Esophagus squamous epithelium (tissue), 5 donors: ENCODE measurements at regions not wholly inside any gene's neighbourhood (a gene's known extent, or its start where the extent isn't known, plus 50 kb on each side); places are given as distances from the start of the nearest gene placed in this dataset.

ENCODE experiments used
- DNase-seq: peaks from one replicate; lab custom pipeline; 2025; lab: John Stamatoyannopoulos, UW
- H3K27ac ChIP-seq, 4 donors: fragments of 200-600 bp; sonication (generic); one replicate each; pipeline ENCODE4 v1.5.1; 2016 to 2019; ENCODE audit warnings: mild to moderate bottlenecking in 1 of 4
- H3K27me3 ChIP-seq, 4 donors: fragments of 200-600 bp; sonication (generic); 1 replicate in 3 of 4; 2 replicates in 1 of 4; pipeline versions ENCODE4 v1.5.1 to v1.6.0; 2017 to 2021; ENCODE audit warnings: antibody characterized with exemption in 1 of 4
- H3K36me3 ChIP-seq, 3 donors: fragments of 200-600 bp; sonication (generic); one replicate each; pipeline ENCODE4 v1.5.1; 2016 to 2019
- H3K4me1 ChIP-seq, 3 donors: fragments of 200-600 bp; sonication (generic); one replicate each; pipeline ENCODE4 v1.5.1; 2017 to 2019
- H3K4me3 ChIP-seq, 4 donors: fragments of 200-600 bp; sonication (generic); 1 replicate in 3 of 4; 2 replicates in 1 of 4; pipeline ENCODE4 v1.5.1; 2016 to 2019; ENCODE audit warnings: mild to moderate bottlenecking in 2 of 4, moderate library complexity in 1 of 4
- H3K9me3 ChIP-seq, 3 donors: fragments of 200-600 bp; sonication (generic); one replicate each; pipeline ENCODE4 v1.5.1; 2016 to 2019
- CTCF ChIP-seq, 6 experiments: fragments of 450-650 bp in 4 of 6; fragments of 200-600 bp in 2 of 6; sonication (generic) in 2 of 6; IDR thresholded peaks; one replicate each; pipeline ENCODE4 v1.5.1; 2016 to 2019; ENCODE audit warnings: antibody characterized with exemption in 6 of 6, mild to moderate bottlenecking in 4 of 6, moderate library complexity in 4 of 6
- POLR2A ChIP-seq, 4 donors: fragments of 450-650 bp; IDR thresholded peaks; one replicate each; pipeline ENCODE4 v1.6.1; 2017; ENCODE audit warnings: antibody characterized with exemption in 4 of 4, mild to moderate bottlenecking in 4 of 4, moderate library complexity in 3 of 4
- WGBS, 2 donors: methylation state at CpG; one replicate each; pipeline ENCODE4 v1.1.5; 2018; 5-methylcytosine and 5-hydroxymethylcytosine counted together
- intact Hi-C: fragments of 100-400 bp; cut with DNase I; formaldehyde crosslinking; loops from one replicate; pipeline ENCODE4 v1.15.0; 2022
- donor health status: DM: yes; HTN: yes; CAD: no.

- 65 to 67% methylated on average over 1 of the region's 1 CpG for WGBS, 2 donors
- Histone ChIP-seq H3K27ac (no peak overlapping the region), H3K4me3 (no peak overlapping the region), H3K27me3 (no peaks in the 10 kb centered on the region), H3K4me1 (no peaks in the 10 kb centered on the region), H3K9me3 (no peaks in the 10 kb centered on the region), H3K36me3 (no peaks in the 10 kb centered on the region)
- DNase-seq, result no peak
- TF ChIP-seq CTCF (IDR thresholded peaks at IDR 0.05) (no peak), POLR2A (IDR thresholded peaks at IDR 0.05) (no peak)
- intact Hi-C loops, result no loop called here
Measured at GRCh38 chr13:103328899-103329298, 262.7 kb upstream of the SLC10A2 start.

DNA sequence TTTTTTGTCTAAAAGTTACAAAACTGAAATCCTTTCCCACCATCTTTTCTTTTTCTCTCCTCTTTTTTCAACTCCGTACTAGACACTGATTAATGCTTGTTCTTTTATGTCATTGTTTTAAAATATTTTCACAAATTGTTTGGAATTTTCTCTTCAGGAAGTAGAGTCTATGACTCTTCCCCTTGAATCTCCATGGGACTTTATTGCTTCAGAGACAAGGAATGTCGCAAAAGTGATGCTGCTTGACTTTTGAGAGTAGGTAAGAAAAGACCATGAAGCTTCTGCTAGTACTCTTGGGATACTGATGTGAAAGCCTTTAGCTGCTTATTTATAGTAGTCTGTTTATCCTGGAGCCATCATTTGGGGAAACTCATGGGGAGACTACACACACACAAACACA is 260.1 kb upstream of the SLC10A2 start:
- WGBS, 2 donors, result 71 to 81% methylated on average over 2 of the region's 2 CpGs
- H3K4me1 ChIP-seq, result no peaks in the 10 kb centered on the region
- H3K4me3 ChIP-seq, result no peak overlapping the region
- intact Hi-C loops, result no loop called here
- no peaks in the 10 kb centered on the region for H3K36me3 ChIP-seq
- no peaks in the 10 kb centered on the region for H3K27me3 ChIP-seq
- TF ChIP-seq POLR2A (IDR thresholded peaks at IDR 0.05) (no peak), CTCF (IDR thresholded peaks at IDR 0.05) (no peak)
- no peak overlapping the region for H3K27ac ChIP-seq
- no peak for DNase-seq
- H3K9me3 ChIP-seq, result no peaks in the 10 kb centered on the region

DNA sequence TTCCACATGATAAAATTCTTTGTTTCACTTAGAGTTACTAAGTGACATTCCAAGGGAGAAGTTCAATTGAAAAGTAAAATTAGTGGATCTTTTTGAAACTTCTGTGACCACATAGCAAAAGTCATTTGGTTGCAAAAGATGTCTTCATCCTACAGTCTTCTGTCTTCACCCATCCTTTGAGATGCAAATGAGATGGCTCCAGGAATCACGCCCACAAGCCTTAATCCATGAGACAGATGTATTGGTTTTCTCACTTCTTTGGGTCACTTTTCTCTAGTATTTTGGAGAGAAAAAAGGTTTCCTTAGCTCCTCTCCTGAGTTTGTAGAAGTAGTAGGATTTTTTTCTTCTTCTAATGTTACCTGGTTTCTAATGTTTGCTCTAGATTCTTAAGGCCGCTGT is 259.5 kb upstream of the SLC10A2 start:
- no peak for DNase-seq
- intact Hi-C loops, result no loop called here
- 67 to 75% methylated on average over 2 of the region's 2 CpGs for WGBS, 2 donors

DNA sequence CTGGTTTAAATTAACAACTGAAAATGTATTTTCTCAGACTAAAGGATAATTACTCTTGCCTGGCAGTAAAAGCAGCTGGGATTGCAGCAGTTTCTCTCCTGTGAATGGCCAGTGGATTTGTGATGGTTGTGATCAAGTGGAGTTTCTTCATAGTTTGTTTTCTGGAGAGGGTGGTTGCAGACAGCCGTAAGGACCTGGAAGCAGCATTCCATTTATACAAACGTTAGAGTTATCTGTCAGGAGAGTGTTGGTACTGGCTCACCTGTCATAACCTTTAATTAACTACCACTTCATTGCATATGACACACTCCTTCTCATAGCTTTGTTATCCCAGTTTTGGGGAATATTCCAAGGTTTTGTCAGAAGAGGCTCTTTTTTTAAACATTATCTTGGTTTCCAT is 258.4 kb upstream of the SLC10A2 start:
- Histone ChIP-seq H3K9me3 (no peaks in the 10 kb centered on the region), H3K4me1 (no peaks in the 10 kb centered on the region), H3K27ac (no peak overlapping the region), H3K27me3 (no peaks in the 10 kb centered on the region), H3K36me3 (no peaks in the 10 kb centered on the region), H3K4me3 (no peak overlapping the region)
- WGBS, 2 donors, result 53 to 58% methylated on average over 2 of the region's 2 CpGs
- no peak for DNase-seq
- no peak for TF ChIP-seq CTCF (IDR thresholded peaks at IDR 0.05)
- no peak for TF ChIP-seq POLR2A (IDR thresholded peaks at IDR 0.05)
- intact Hi-C loops, result no loop called here

More for the DNA sequence above, 259.5 kb upstream of the SLC10A2 start:
- Histone ChIP-seq H3K27me3 (no peaks in the 10 kb centered on the region), H3K36me3 (no peaks in the 10 kb centered on the region), H3K4me3 (no peak overlapping the region), H3K9me3 (no peaks in the 10 kb centered on the region), H3K4me1 (no peaks in the 10 kb centered on the region), H3K27ac (no peak overlapping the region)
- TF ChIP-seq POLR2A (IDR thresholded peaks at IDR 0.05), result no peak
- no peak for TF ChIP-seq CTCF (IDR thresholded peaks at IDR 0.05)

GRCh38 chr13:103315711-103316110 is 249.5 kb upstream of the SLC10A2 start:
- no peak overlapping the region for H3K27ac ChIP-seq
- no peaks in the 10 kb centered on the region for H3K9me3 ChIP-seq
- no peaks in the 10 kb centered on the region for H3K36me3 ChIP-seq
- no peak overlapping the region for H3K4me3 ChIP-seq
- no peaks in the 10 kb centered on the region for H3K27me3 ChIP-seq
- no peaks in the 10 kb centered on the region for H3K4me1 ChIP-seq
- no peak for DNase-seq
- no peak for TF ChIP-seq POLR2A (IDR thresholded peaks at IDR 0.05)
- no peak for TF ChIP-seq CTCF (IDR thresholded peaks at IDR 0.05)
- intact Hi-C loops, result no loop called here
- WGBS, 2 donors, result 61% methylated on average over 2 of the region's 2 CpGs
